ENCODE measurements at regions not wholly inside any gene's neighbourhood (a gene's known extent, or its start where the extent isn't known, plus 50 kb on each side); places are given as distances from the start of the nearest gene placed in this dataset.

GRCh38 chr6:22091424-22091948, 205.3 kb downstream of the PRL start:
- H3K27ac ChIP-seq (ENCODE audit: low read length), result no peak overlapping the region
- no peaks in the 10 kb centered on the region; the same call in 1 of the 2 replicates for H3K36me3 ChIP-seq (ENCODE audit: insufficient read depth, low read length)
- no peak overlapping the region for H3K4me3 ChIP-seq (ENCODE audit: low read depth in 1 of 2, low read length in 2 of 2)
- H3K9ac ChIP-seq (ENCODE audit: low read depth, low read length), result no peak overlapping the region
- DNase-seq, result no peak
- ATAC-seq (ENCODE audit: insufficient read depth, low read depth), result no peak
- H2AFZ ChIP-seq (ENCODE audit: low read depth, low read length), result no peak overlapping the region
- no peak overlapping the region for H3K4me2 ChIP-seq (ENCODE audit: insufficient read depth, low read length)
- peaks cover 24% of the 10 kb centered on the region for H3K4me1 ChIP-seq (ENCODE audit: insufficient read depth, low read length)
- no peaks in the 10 kb centered on the region for H4K20me1 ChIP-seq (ENCODE audit: insufficient read depth, low read length)
- no peaks in the 10 kb centered on the region for H3K27me3 ChIP-seq (ENCODE audit: insufficient read depth, low read length, poor library complexity)
- no peaks in the 10 kb centered on the region for H3K79me2 ChIP-seq (ENCODE audit: insufficient read depth, low read length)
- no peaks in the 10 kb centered on the region for H3K9me3 ChIP-seq (ENCODE audit: insufficient read depth, low read length, severe bottlenecking)
- no peak for TF ChIP-seq CTCF (IDR thresholded peaks at IDR 0.05; ENCODE audit: borderline replicate concordance, extremely low read depth, low read length, poor library complexity, severe bottlenecking)
- TF ChIP-seq EZH2 (IDR thresholded peaks at IDR 0.05; ENCODE audit: borderline replicate concordance, low read depth, low read length, severe bottlenecking), result no peak

DNA sequence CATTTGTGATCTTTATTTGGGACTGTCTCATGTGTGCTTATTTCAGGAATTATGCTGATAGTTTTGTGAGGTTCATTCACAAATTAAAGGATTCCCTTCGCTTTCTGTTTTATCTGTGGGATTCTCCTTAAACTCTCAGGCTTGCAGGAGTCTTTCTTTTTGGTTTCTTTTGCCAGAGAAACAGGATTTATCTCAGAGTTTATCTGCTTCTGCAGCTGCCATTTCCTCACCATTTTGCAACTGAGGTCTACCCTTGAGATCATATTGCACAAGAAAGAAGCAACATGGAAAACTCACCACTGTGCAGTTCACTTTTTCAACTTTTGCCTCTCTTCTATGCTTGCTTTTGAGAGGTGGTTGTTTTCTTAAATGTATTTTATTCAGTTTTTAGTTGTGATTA, 201.0 kb downstream of the PRL start:
- Histone ChIP-seq H3K4me3 (ENCODE audit: low read depth in 1 of 2, low read length in 2 of 2) (no peak overlapping the region), H3K9ac (ENCODE audit: low read depth, low read length) (no peak overlapping the region; the same call in 1 of the 2 replicates), H3K27me3 (ENCODE audit: insufficient read depth, low read length, poor library complexity) (no peaks in the 10 kb centered on the region), H2AFZ (ENCODE audit: low read depth, low read length) (peak overlapping the region; percentile 37; the same call in 1 of the 2 replicates), H3K79me2 (ENCODE audit: insufficient read depth, low read length) (no peaks in the 10 kb centered on the region), H3K36me3 (ENCODE audit: insufficient read depth, low read length) (no peaks in the 10 kb centered on the region; the same call in 1 of the 2 replicates), H3K4me2 (ENCODE audit: insufficient read depth, low read length) (peak overlapping the region; percentile 14; the same call in 1 of the 2 replicates), H4K20me1 (ENCODE audit: insufficient read depth, low read length) (no peaks in the 10 kb centered on the region), H3K27ac (ENCODE audit: low read length) (peak overlapping the region; percentile 54), H3K4me1 (ENCODE audit: insufficient read depth, low read length) (peaks cover 20% of the 10 kb centered on the region), H3K9me3 (ENCODE audit: insufficient read depth, low read length, severe bottlenecking) (no peaks in the 10 kb centered on the region)
- TF ChIP-seq EZH2 (IDR thresholded peaks at IDR 0.05; ENCODE audit: borderline replicate concordance, low read depth, low read length, severe bottlenecking) (no peak), CTCF (IDR thresholded peaks at IDR 0.05; ENCODE audit: borderline replicate concordance, extremely low read depth, low read length, poor library complexity, severe bottlenecking) (no peak)
- DNase-seq (no peak), ATAC-seq (ENCODE audit: insufficient read depth, low read depth) (no peak; the same call in 2 of the 3 replicates)

- no peak overlapping the region for H3K4me3 ChIP-seq (ENCODE audit: low read depth in 1 of 2, low read length in 2 of 2)
- TF ChIP-seq CTCF (IDR thresholded peaks at IDR 0.05; ENCODE audit: borderline replicate concordance, extremely low read depth, low read length, poor library complexity, severe bottlenecking), result no peak
- no peak for TF ChIP-seq EZH2 (IDR thresholded peaks at IDR 0.05; ENCODE audit: borderline replicate concordance, low read depth, low read length, severe bottlenecking)
- no peak overlapping the region for H3K9ac ChIP-seq (ENCODE audit: low read depth, low read length)
- H3K4me2 ChIP-seq (ENCODE audit: insufficient read depth, low read length), result no peak overlapping the region
- no peak for DNase-seq
- H2AFZ ChIP-seq (ENCODE audit: low read depth, low read length), result no peak overlapping the region
- H4K20me1 ChIP-seq (ENCODE audit: insufficient read depth, low read length), result no peaks in the 10 kb centered on the region
- H3K27me3 ChIP-seq (ENCODE audit: insufficient read depth, low read length, poor library complexity), result no peaks in the 10 kb centered on the region
- no peaks in the 10 kb centered on the region for H3K79me2 ChIP-seq (ENCODE audit: insufficient read depth, low read length)
- ATAC-seq (ENCODE audit: insufficient read depth, low read depth), result no peak
- peaks cover 20% of the 10 kb centered on the region for H3K4me1 ChIP-seq (ENCODE audit: insufficient read depth, low read length)
- no peaks in the 10 kb centered on the region; the same call in 1 of the 2 replicates for H3K36me3 ChIP-seq (ENCODE audit: insufficient read depth, low read length)
- H3K27ac ChIP-seq (ENCODE audit: low read length), result no peak overlapping the region
- H3K9me3 ChIP-seq (ENCODE audit: insufficient read depth, low read length, severe bottlenecking), result no peaks in the 10 kb centered on the region
Measured at GRCh38 chr6:22098601-22099031, 198.2 kb downstream of the PRL start.
